GM13976 (cell line): ENCODE measurements at regions not wholly inside any gene's neighbourhood (a gene's known extent, or its start where the extent isn't known, plus 50 kb on each side); places are given as distances from the start of the nearest gene placed in this dataset.

ENCODE experiments used
- DNase-seq: peaks from one replicate; pipeline ENCODE4 v3.0.0; 2012; ENCODE audit warnings: low spot score
- in situ Hi-C: fragments of 300-500 bp; cut with MboI; formaldehyde crosslinking; loops from one replicate; pipeline ENCODE4 v1.12.0; 2022; ENCODE audit warnings: low sequenced_read_pairs, mixed read lengths, inconsistent platforms; ENCODE audit not compliant: unreplicated experiment
- TF ChIP-seq, protein P1 (sequence below): IDR thresholded peaks from 2 replicates; pipeline ENCODE4 v1.5.1; 2012; ENCODE audit warnings: borderline replicate concordance, mild to moderate bottlenecking; ENCODE audit not compliant: insufficient read depth; ENCODE audit errors: extremely low read depth, missing control alignments, control extremely low read depth

DNA sequence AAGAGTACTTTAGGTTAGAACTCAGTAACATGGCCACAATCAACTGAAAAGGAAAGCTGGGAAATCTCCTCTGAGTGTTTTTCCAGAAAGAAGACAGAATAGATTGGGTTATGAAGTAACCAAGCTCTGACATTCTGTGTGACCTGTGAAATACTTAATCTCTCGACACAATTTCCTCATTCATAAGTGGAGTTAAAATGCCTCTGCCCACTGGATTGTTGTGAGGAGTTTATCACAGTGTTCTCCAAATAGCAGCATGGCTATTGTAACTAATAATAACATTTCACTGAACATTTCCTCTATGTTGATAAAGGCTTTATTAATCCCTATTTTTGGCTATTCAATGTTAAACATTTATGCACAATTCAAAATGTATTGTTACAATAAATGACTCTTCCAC is 311.0 kb downstream of the GABRB2 start:
- TF ChIP-seq, protein P1, sequence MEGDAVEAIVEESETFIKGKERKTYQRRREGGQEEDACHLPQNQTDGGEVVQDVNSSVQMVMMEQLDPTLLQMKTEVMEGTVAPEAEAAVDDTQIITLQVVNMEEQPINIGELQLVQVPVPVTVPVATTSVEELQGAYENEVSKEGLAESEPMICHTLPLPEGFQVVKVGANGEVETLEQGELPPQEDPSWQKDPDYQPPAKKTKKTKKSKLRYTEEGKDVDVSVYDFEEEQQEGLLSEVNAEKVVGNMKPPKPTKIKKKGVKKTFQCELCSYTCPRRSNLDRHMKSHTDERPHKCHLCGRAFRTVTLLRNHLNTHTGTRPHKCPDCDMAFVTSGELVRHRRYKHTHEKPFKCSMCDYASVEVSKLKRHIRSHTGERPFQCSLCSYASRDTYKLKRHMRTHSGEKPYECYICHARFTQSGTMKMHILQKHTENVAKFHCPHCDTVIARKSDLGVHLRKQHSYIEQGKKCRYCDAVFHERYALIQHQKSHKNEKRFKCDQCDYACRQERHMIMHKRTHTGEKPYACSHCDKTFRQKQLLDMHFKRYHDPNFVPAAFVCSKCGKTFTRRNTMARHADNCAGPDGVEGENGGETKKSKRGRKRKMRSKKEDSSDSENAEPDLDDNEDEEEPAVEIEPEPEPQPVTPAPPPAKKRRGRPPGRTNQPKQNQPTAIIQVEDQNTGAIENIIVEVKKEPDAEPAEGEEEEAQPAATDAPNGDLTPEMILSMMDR = no peak
- in situ Hi-C loops = no loop called here
- no peak for DNase-seq

DNA sequence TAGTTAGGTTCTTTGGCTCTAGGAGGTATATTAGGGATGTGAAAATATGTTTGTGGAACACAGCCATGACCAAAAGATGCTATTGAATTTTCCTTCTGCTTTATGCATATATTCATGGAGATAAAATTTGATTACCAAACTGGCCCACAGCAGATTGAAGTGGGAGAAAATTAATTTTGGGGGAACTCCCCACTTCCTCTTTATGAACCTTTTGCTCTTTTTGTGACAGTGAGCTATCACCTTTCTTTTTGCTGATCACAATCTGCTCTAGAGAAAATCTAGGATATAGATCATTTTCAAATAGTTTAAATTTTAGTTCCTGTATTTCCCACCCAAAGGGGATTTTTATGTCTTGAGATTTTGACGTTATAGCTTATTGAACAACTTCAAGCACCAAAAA is 313.0 kb downstream of the GABRB2 start:
- in situ Hi-C loops = no loop called here
- TF ChIP-seq, protein P1 = no peak
- no peak for DNase-seq

- TF ChIP-seq, protein P1 = no peak
- no peak for DNase-seq
- in situ Hi-C loops = no loop called here
Observed at GRCh38 chr5:161230221-161230620, 316.3 kb downstream of the GABRB2 start.

GRCh38 chr5:161219816-161220215 is 326.7 kb downstream of the GABRB2 start:
- in situ Hi-C loops = no loop called here

GRCh38 chr5:161216877-161217276 is 329.6 kb downstream of the GABRB2 start:
- in situ Hi-C loops = no loop called here
- DNase-seq = no peak
- TF ChIP-seq, protein P1 = no peak

More at GRCh38 chr5:161219816-161220215, 326.7 kb downstream of the GABRB2 start:
- DNase-seq = no peak
- TF ChIP-seq, protein P1 = no peak

- TF ChIP-seq, protein P1 = no peak
- in situ Hi-C loops = no loop called here
- DNase-seq = no peak
Observed at GRCh38 chr5:161212123-161212712, 334.3 kb downstream of the GABRB2 start.

DNA sequence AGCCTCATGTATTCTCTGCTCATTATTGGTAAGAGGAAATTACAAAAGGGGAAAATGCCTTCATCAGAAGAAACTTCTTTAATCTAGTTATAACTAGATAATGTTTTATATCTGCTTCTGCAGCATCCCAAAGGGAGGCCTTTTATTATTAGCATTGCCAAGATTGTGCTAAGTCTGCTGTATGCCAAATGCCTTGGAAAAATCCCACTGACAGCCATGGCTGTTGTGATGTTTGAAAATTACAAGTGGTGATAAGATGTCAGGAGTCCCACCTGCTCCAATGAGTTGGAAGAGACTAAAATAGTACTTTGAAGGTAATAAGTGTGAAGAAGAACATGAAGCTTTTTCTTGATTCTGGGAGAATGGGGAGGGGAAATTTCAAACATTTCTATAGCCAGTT is 345.0 kb downstream of the GABRB2 start:
- TF ChIP-seq, protein P1 = no peak
- DNase-seq = no peak
- in situ Hi-C loops = no loop called here
